K562 (cell line): ENCODE measurements at regions not wholly inside any gene's neighbourhood (a gene's known extent, or its start where the extent isn't known, plus 50 kb on each side); places are given as distances from the start of the nearest gene placed in this dataset.

ENCODE experiments used
- ATAC-seq: fragments of 200-7000 bp; cut with Tn5 transposase; 3 replicates; pipeline ENCODE4 v1.9.1; 2020; ENCODE audit warnings: moderate library complexity
- BruUV-seq: library from RNA; stranded (reverse); fragments of 400-500 nt; replicated peaks from 2 replicates; lab custom pipeline; 2021; lab: Mats Ljungman, UMichigan
- CTCF ChIA-PET: fragments of 300-600 bp; formaldehyde crosslinking; extraction: SDS; loops from one replicate; lab custom pipeline; 2021; ENCODE audit warnings: low intra/inter-chr PET ratio; lab: Yijun Ruan, JAX
- POLR2A ChIA-PET: fragments of 300-600, 350-650 bp; sonication (Branson Sonifier 250); formaldehyde crosslinking; extraction: SDS; loops from one replicate; lab custom pipeline; 2021; ENCODE audit warnings: antibody characterized with exemption, inconsistent platforms; lab: Yijun Ruan, JAX
- DNase-seq, 4 experiments: peaks; one replicate each; pipeline versions ENCODE4 v3.0.0 to v3.0.0-alpha.2; 2011 to 2018; ENCODE audit warnings: low spot score in 3 of 4, mixed read lengths in 3 of 4; ENCODE audit errors: extremely low read depth in 1 of 4
- FAIRE-seq: peaks from 2 replicates; lab custom pipeline; 2011; peaks lifted over from hg19 to GRCh38; lab: Jason Lieb, UNC
- H2AFZ ChIP-seq: 2 replicates; pipeline ENCODE4 v1.6.0; 2011; ENCODE audit warnings: low read depth, low read length, control low read depth, inconsistent platforms
- H3K27ac ChIP-seq: fragments of 200-600 bp; 3 replicates; pipeline ENCODE4 v1.8.0; 2011; ENCODE audit warnings: low read depth, mild to moderate bottlenecking, control low read depth, inconsistent platforms, low read length, moderate library complexity, mixed read lengths; ENCODE audit errors: extremely low read depth
- H3K27me3 ChIP-seq, 2 experiments: fragments of 300-600 bp in 1 of 2; 2 replicates in 1 of 2; 3 replicates in 1 of 2; pipeline versions ENCODE4 v1.6.0 to v1.8.0; 2011; ENCODE audit warnings: inconsistent platforms in 2 of 2, low read length in 2 of 2, mild to moderate bottlenecking in 1 of 2, mixed read lengths in 1 of 2, moderate library complexity in 1 of 2; ENCODE audit not compliant: control insufficient read depth in 2 of 2, insufficient read depth in 2 of 2
- H3K36me3 ChIP-seq: fragments of 300-600 bp; 3 replicates; pipeline ENCODE4 v1.8.0; 2011; ENCODE audit warnings: mild to moderate bottlenecking, low read length, inconsistent platforms; ENCODE audit not compliant: control insufficient read depth, insufficient read depth
- H3K4me1 ChIP-seq, 2 experiments: fragments of 200-600 bp in 1 of 2; replicated peaks in 1 of 2; 2 replicates in 1 of 2; 3 replicates in 1 of 2; pipeline versions ENCODE4 v1.5.1 to v1.8.0; 2011; ENCODE audit warnings: inconsistent platforms in 2 of 2, low read length in 2 of 2, mild to moderate bottlenecking in 1 of 2, mixed read lengths in 1 of 2, moderate library complexity in 1 of 2; ENCODE audit not compliant: control insufficient read depth in 2 of 2, insufficient read depth in 2 of 2
- H3K4me2 ChIP-seq: 2 replicates; pipeline ENCODE4 v1.6.1; 2011; ENCODE audit warnings: low read length, control low read depth, inconsistent platforms, mixed read lengths; ENCODE audit not compliant: insufficient read depth
- H3K4me3 ChIP-seq: fragments of 200-600 bp; sonication (generic), shearing (Covaris generic); 2 replicates; pipeline ENCODE4 v1.5.1; 2016; ENCODE audit warnings: control low read depth, inconsistent platforms
- H3K79me2 ChIP-seq: fragments of 200-600 bp; 3 replicates; pipeline ENCODE4 v1.8.0; 2011; ENCODE audit warnings: low read length, inconsistent platforms; ENCODE audit not compliant: control insufficient read depth, insufficient read depth
- H3K9ac ChIP-seq, 2 experiments: 2 replicates each; pipeline versions ENCODE4 v1.6.0 to v1.6.1; 2011; ENCODE audit warnings: low read depth in 2 of 2, low read length in 2 of 2, control low read depth in 1 of 2, inconsistent platforms in 1 of 2, mild to moderate bottlenecking in 1 of 2, mixed read lengths in 1 of 2; ENCODE audit not compliant: insufficient read depth in 1 of 2
- H3K9me1 ChIP-seq: one replicate; pipeline ENCODE4 v1.6.0; 2011; ENCODE audit warnings: inconsistent platforms, mild to moderate bottlenecking, low read length, moderate library complexity; ENCODE audit not compliant: control insufficient read depth, insufficient read depth
- H3K9me3 ChIP-seq: replicated peaks from 2 replicates; pipeline ENCODE4 v1.5.1; 2011; ENCODE audit warnings: low read depth, low read length, inconsistent platforms; ENCODE audit not compliant: control insufficient read depth, insufficient read depth
- H4K20me1 ChIP-seq: replicated peaks from 2 replicates; pipeline ENCODE4 v1.6.1; 2011; ENCODE audit warnings: low read length, inconsistent platforms, mixed read lengths; ENCODE audit not compliant: control insufficient read depth, insufficient read depth
- CCAR2 ChIP-seq: fragments of 200-400 bp; formaldehyde crosslinking; IDR thresholded peaks from 2 replicates; pipeline ENCODE4 v1.6.1; 2017; ENCODE audit warnings: mild to moderate bottlenecking, low read depth, low read length
- FUS ChIP-seq: fragments of 200-400 bp; formaldehyde crosslinking; optimal IDR thresholded peaks from 2 replicates; pipeline ENCODE3; 2017; ENCODE audit warnings: low read depth, low read length
- GATAD2A ChIP-seq: fragments of 450-650 bp; IDR thresholded peaks from 2 replicates; pipeline ENCODE4 v1.6.1; 2017
- KDM2B ChIP-seq: fragments of 250-450 bp; sonication (Bioruptor Pico); IDR thresholded peaks from 2 replicates; pipeline ENCODE4 v1.8.0; 2021; ENCODE audit warnings: mild to moderate bottlenecking, moderate library complexity
- NCOA1 ChIP-seq: fragments of 450-650 bp; IDR thresholded peaks from 2 replicates; pipeline ENCODE4 v1.6.1; 2016; ENCODE audit warnings: low read depth
- NR3C1 ChIP-seq: sonication (generic); formaldehyde crosslinking; IDR thresholded peaks from 2 replicates; pipeline ENCODE4 v1.8.1; 2022; ENCODE audit warnings: missing genetic modification reagents
- PCBP1 ChIP-seq: fragments of 200-400 bp; formaldehyde crosslinking; IDR thresholded peaks from 2 replicates; pipeline ENCODE4 v1.6.1; 2018; ENCODE audit warnings: mild to moderate bottlenecking, low read depth, low read length; ENCODE audit not compliant: poor library complexity, severe bottlenecking
- PHTF2 ChIP-seq: fragments of 250-450 bp; sonication (Bioruptor Pico); IDR thresholded peaks from 2 replicates; pipeline ENCODE4 v1.5.0; 2021; ENCODE audit warnings: mild to moderate bottlenecking
- PML ChIP-seq: IDR thresholded peaks from 2 replicates; pipeline ENCODE4 v1.6.1; 2012; ENCODE audit warnings: low read length, inconsistent platforms
- SIRT6 ChIP-seq: IDR thresholded peaks from one replicate; pipeline ENCODE4 v1.6.1; 2012; ENCODE audit warnings: low read depth, mild to moderate bottlenecking, control low read depth, inconsistent platforms, low read length, moderate library complexity
- SMAD3 ChIP-seq: fragments of 450-650 bp; formaldehyde crosslinking; conservative IDR thresholded peaks from 2 replicates; pipeline ENCODE4 v1.4.0; 2020; ENCODE audit warnings: mild to moderate bottlenecking
- SMARCA5 ChIP-seq: fragments of 450-650 bp; IDR thresholded peaks from 2 replicates; pipeline ENCODE4 v1.6.1; 2016
- SP1 ChIP-seq: sonication (generic); formaldehyde crosslinking; IDR thresholded peaks from 2 replicates; pipeline ENCODE4 v1.8.1; 2022; ENCODE audit warnings: mild to moderate bottlenecking, missing genetic modification reagents
- TGIF2 ChIP-seq: sonication (generic); formaldehyde crosslinking; IDR thresholded peaks from 2 replicates; pipeline ENCODE4 v1.8.1; 2022; ENCODE audit warnings: mild to moderate bottlenecking, missing genetic modification reagents, moderate library complexity
- ZNF224 ChIP-seq: sonication (generic); formaldehyde crosslinking; IDR thresholded peaks from 2 replicates; pipeline ENCODE4 v1.8.0; 2022; ENCODE audit warnings: mild to moderate bottlenecking, missing genetic modification reagents
- ZNF408 ChIP-seq: fragments of 250-450 bp; sonication (Bioruptor Pico); IDR thresholded peaks from 2 replicates; pipeline ENCODE4 v1.4.0; 2020; ENCODE audit warnings: low read depth, mild to moderate bottlenecking, moderate library complexity
- WGBS: fragments of 100-300 bp; shearing (Covaris generic); methylation state at CpG from one replicate; pipeline ENCODE4 v1.1.6; 2016; ENCODE audit warnings: low coverage, mixed read lengths; ENCODE audit not compliant: insufficient coverage; ENCODE audit errors: missing lambda C conversion rate; 5-methylcytosine and 5-hydroxymethylcytosine counted together
- in situ Hi-C: fragments of 300-500 bp; cut with MboI; formaldehyde crosslinking; loops from 4 replicates; pipeline ENCODE4 v1.15.0; 2018; ENCODE audit warnings: inconsistent platforms, mixed read lengths
- intact Hi-C: fragments of 100-400 bp; cut with micrococcal nuclease; formaldehyde crosslinking; loops from 2 replicates; pipeline ENCODE4 v1.14.2; 2022
- TF ChIP-seq, protein P1 (sequence below): fragments of 450-650 bp; formaldehyde crosslinking; IDR thresholded peaks from 2 replicates; pipeline ENCODE4 v1.4.0; 2020; ENCODE audit warnings: mild to moderate bottlenecking, moderate library complexity
- TF ChIP-seq, protein P2 (sequence below), 2 experiments: IDR thresholded peaks; 2 replicates each; pipeline ENCODE4 v1.6.1; 2012; ENCODE audit warnings: improper control_type of control experiment in 2 of 2, low read depth in 2 of 2, low read length in 2 of 2, borderline replicate concordance in 1 of 2

DNA sequence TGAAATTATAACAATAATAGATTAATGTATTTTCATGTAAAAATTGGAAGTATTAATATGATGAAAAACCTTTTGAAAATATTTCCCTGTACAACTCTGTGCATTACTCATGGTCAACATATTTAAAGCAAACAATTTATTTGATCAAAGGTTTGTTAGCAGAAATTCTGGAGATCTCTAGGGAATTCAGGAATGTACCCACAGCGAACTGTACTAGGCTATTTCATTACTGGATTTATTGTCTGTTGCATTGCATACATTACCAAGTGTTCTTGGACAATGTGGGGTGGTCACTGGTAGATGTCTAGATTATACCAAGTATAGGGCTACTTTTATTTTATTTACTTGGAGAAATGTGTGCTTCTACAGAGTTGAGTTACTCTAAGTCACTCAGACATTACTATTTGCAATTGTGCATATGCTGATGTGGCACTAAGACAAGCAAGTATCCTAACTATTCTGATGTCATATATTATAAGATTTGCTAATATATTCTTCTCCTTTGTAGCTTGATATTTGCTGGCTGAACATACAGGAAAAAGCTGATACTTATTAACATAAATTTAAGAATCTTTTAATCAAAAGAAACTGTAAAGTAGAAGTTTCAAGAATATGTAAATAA is 323.3 kb downstream of the CCER1 start:
- Histone ChIP-seq H3K9me3 (no peaks in the 10 kb centered on the region; the same call in 1 of the 2 replicates), H3K4me1 (no peaks in the 10 kb centered on the region), H3K27me3 (no peaks in the 10 kb centered on the region), H3K27ac (no peak overlapping the region), H3K4me2 (no peak overlapping the region), H3K9ac (no peak overlapping the region), H2AFZ (no peak overlapping the region), H3K79me2 (no peaks in the 10 kb centered on the region), H3K36me3 (no peaks in the 10 kb centered on the region), H4K20me1 (no peaks in the 10 kb centered on the region), H3K9me1 (no peaks in the 10 kb centered on the region), H3K4me3 (no peak overlapping the region)
- ATAC-seq, result no peak
- BruUV-seq, result no TSS peak
- intact Hi-C loops (no loop called here), in situ Hi-C loops (no loop called here)
- FAIRE-seq, result no peak
- POLR2A ChIA-PET, result no interaction called here
- TF ChIP-seq PHTF2 (no peak), TGIF2 (CRISPR knock-in tag) (no peak), SP1 (CRISPR knock-in tag) (no peak), CCAR2 (no peak), FUS (no peak), PML (no peak), GATAD2A (no peak), SMAD3 (CRISPR knock-in tag) (no peak), SIRT6 (no peak), ZNF408 (no peak), NR3C1 (CRISPR knock-in tag) (no peak), PCBP1 (no peak), SMARCA5 (no peak), ZNF224 (CRISPR knock-in tag) (no peak), KDM2B (CRISPR knock-in tag) (no peak), NCOA1 (no peak)
- TF ChIP-seq, protein P1, sequence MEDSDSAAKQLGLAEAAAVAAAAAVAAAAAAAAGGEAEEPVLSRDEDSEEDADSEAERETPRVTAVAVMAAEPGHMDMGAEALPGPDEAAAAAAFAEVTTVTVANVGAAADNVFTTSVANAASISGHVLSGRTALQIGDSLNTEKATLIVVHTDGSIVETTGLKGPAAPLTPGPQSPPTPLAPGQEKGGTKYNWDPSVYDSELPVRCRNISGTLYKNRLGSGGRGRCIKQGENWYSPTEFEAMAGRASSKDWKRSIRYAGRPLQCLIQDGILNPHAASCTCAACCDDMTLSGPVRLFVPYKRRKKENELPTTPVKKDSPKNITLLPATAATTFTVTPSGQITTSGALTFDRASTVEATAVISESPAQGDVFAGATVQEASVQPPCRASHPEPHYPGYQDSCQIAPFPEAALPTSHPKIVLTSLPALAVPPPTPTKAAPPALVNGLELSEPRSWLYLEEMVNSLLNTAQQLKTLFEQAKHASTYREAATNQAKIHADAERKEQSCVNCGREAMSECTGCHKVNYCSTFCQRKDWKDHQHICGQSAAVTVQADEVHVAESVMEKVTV (CRISPR knock-in tag), result no peak
- TF ChIP-seq, protein P2, sequence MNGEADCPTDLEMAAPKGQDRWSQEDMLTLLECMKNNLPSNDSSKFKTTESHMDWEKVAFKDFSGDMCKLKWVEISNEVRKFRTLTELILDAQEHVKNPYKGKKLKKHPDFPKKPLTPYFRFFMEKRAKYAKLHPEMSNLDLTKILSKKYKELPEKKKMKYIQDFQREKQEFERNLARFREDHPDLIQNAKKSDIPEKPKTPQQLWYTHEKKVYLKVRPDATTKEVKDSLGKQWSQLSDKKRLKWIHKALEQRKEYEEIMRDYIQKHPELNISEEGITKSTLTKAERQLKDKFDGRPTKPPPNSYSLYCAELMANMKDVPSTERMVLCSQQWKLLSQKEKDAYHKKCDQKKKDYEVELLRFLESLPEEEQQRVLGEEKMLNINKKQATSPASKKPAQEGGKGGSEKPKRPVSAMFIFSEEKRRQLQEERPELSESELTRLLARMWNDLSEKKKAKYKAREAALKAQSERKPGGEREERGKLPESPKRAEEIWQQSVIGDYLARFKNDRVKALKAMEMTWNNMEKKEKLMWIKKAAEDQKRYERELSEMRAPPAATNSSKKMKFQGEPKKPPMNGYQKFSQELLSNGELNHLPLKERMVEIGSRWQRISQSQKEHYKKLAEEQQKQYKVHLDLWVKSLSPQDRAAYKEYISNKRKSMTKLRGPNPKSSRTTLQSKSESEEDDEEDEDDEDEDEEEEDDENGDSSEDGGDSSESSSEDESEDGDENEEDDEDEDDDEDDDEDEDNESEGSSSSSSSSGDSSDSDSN (IDR thresholded peaks at IDR 0.05; ENCODE audit: borderline replicate concordance in 1 of 2, low read depth in 2 of 2, low read length in 2 of 2), result no peak
- WGBS, result 0% methylated on average over 1 of the region's 1 CpG
- CTCF ChIA-PET, result no interaction called here
- DNase-seq, result no peak
